Gastroesophageal sphincter (tissue), 4 donors: ENCODE measurements at regions not wholly inside any gene's neighbourhood (a gene's known extent, or its start where the extent isn't known, plus 50 kb on each side); places are given as distances from the start of the nearest gene placed in this dataset.

Source experiments
- ATAC-seq: fragments of 150-250 bp; one replicate; pipeline ENCODE4 v1.9.1; 2016; ENCODE audit warnings: mild to moderate bottlenecking, moderate library complexity
- H3K27ac ChIP-seq, 4 donors: fragments of 200-600 bp; sonication (generic) in 3 of 4; 1 replicate in 3 of 4; 2 replicates in 1 of 4; pipeline ENCODE4 v1.5.1; 2016 to 2019
- H3K27me3 ChIP-seq: fragments of 200-600 bp; sonication (generic); one replicate; pipeline ENCODE4 v1.5.1; 2019
- H3K36me3 ChIP-seq, 2 donors: fragments of 200-600 bp; sonication (generic); one replicate each; pipeline ENCODE4 v1.5.1; 2019; ENCODE audit warnings: control low read depth in 1 of 2
- H3K4me1 ChIP-seq, 3 donors: fragments of 200-600 bp; sonication (generic); 1 replicate in 2 of 3; 2 replicates in 1 of 3; pipeline ENCODE4 v1.5.1; 2016 to 2019; ENCODE audit warnings: control low read depth in 2 of 3
- H3K4me3 ChIP-seq, 2 donors: fragments of 200-600 bp; sonication (generic); one replicate each; pipeline ENCODE4 v1.5.1; 2019; ENCODE audit warnings: mild to moderate bottlenecking in 1 of 2, moderate library complexity in 1 of 2
- H3K9me3 ChIP-seq, 3 donors: fragments of 200-600 bp; sonication (generic); one replicate each; pipeline ENCODE4 v1.5.1; 2017 to 2019; ENCODE audit warnings: control low read depth in 2 of 3
- EP300 ChIP-seq: sonication (generic); formaldehyde crosslinking; IDR thresholded peaks from one replicate; pipeline ENCODE4 v1.6.1; 2017; ENCODE audit warnings: antibody characterized with exemption, mild to moderate bottlenecking
- POLR2A ChIP-seq, 2 donors: fragments of 450-650 bp; IDR thresholded peaks; one replicate each; pipeline ENCODE4 v1.6.1; 2017; ENCODE audit warnings: antibody characterized with exemption in 2 of 2, mild to moderate bottlenecking in 2 of 2, moderate library complexity in 1 of 2
- POLR2AphosphoS5 ChIP-seq: sonication (generic); formaldehyde crosslinking; IDR thresholded peaks from one replicate; pipeline ENCODE4 v1.6.1; 2017; ENCODE audit warnings: antibody characterized with exemption
- WGBS, 2 donors: methylation state at CpG; one replicate each; pipeline ENCODE4 v1.1.5; 2018; ENCODE audit warnings: low coverage in 1 of 2; 5-methylcytosine and 5-hydroxymethylcytosine counted together
- TF ChIP-seq, protein P1 (sequence below), 4 experiments: fragments of 200-600 bp in 2 of 4; fragments of 450-650 bp in 2 of 4; sonication (generic) in 1 of 4; IDR thresholded peaks; one replicate each; pipeline ENCODE4 v1.5.1; 2017 to 2019; ENCODE audit warnings: antibody characterized with exemption in 4 of 4, mild to moderate bottlenecking in 2 of 4, moderate library complexity in 2 of 4

DNA sequence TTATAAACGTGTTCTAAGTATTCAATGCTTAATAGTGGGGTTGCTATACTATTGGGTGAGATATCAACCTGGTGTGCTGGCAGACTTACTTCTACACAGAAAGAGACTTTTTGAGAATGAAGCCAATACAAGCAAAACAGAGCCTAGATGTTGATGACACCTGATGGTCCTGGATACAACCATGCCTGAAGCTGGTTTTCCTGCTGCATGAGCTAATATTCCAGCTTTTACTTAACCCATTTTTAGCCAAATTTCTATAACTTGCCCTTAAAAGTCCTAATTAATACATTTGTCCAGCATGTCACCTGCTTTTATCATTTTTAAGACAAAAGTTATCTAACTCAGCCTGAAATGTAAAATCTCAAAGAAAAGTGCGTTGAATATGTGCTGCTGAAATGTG lies 86.2 kb downstream of the PFDN4 start:
- TF ChIP-seq POLR2A (IDR thresholded peaks at IDR 0.05) = no peak
- TF ChIP-seq, protein P1, sequence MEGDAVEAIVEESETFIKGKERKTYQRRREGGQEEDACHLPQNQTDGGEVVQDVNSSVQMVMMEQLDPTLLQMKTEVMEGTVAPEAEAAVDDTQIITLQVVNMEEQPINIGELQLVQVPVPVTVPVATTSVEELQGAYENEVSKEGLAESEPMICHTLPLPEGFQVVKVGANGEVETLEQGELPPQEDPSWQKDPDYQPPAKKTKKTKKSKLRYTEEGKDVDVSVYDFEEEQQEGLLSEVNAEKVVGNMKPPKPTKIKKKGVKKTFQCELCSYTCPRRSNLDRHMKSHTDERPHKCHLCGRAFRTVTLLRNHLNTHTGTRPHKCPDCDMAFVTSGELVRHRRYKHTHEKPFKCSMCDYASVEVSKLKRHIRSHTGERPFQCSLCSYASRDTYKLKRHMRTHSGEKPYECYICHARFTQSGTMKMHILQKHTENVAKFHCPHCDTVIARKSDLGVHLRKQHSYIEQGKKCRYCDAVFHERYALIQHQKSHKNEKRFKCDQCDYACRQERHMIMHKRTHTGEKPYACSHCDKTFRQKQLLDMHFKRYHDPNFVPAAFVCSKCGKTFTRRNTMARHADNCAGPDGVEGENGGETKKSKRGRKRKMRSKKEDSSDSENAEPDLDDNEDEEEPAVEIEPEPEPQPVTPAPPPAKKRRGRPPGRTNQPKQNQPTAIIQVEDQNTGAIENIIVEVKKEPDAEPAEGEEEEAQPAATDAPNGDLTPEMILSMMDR (IDR thresholded peaks at IDR 0.05) = no peak
- TF ChIP-seq POLR2AphosphoS5 = no peak
- TF ChIP-seq EP300 = no peak
- no peaks in the 10 kb centered on the region for H3K27me3 ChIP-seq
- no peak for ATAC-seq
- no peaks in the 10 kb centered on the region for H3K9me3 ChIP-seq
- WGBS, 2 donors = 43 to 45% methylated on average over 2 of the region's 2 CpGs
- no peaks in the 10 kb centered on the region for H3K36me3 ChIP-seq
- H3K27ac ChIP-seq = no peak overlapping the region
- H3K4me3 ChIP-seq = no peak overlapping the region
- peaks cover 0 to 17% (median 0%) of the 10 kb centered on the region in 3 donors for H3K4me1 ChIP-seq

DNA sequence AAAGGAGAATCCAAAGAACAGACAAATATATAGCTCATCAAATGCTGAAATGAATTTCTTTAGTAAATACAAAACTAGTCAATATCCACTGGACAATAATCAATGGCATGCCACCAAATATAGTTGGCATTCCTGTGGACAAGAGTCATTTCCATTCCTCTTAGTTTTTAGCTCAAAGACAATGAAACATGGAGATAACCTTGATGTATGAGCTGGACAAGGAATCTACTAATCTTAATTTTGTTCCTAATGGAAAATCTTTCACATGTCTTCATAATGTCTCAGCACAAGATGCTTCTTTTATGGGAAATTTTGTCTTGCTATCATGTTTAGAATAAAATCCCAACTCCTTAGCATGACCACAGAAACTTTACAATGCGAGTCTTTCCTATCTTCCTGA lies 87.8 kb downstream of the PFDN4 start:
- TF ChIP-seq, protein P1 (IDR thresholded peaks at IDR 0.05) = no peak
- TF ChIP-seq POLR2A (IDR thresholded peaks at IDR 0.05) (no peak), POLR2AphosphoS5 (no peak), EP300 (no peak)
- H3K27me3 ChIP-seq = no peaks in the 10 kb centered on the region
- H3K4me3 ChIP-seq = no peak overlapping the region
- H3K36me3 ChIP-seq = no peaks in the 10 kb centered on the region
- WGBS, 2 donors = 92 to 100% methylated on average over 1 of the region's 1 CpG
- no peak for ATAC-seq
- no peaks in the 10 kb centered on the region for H3K9me3 ChIP-seq
- H3K27ac ChIP-seq = no peak overlapping the region
- peaks cover 0 to 17% (median 0%) of the 10 kb centered on the region in 3 donors for H3K4me1 ChIP-seq

DNA sequence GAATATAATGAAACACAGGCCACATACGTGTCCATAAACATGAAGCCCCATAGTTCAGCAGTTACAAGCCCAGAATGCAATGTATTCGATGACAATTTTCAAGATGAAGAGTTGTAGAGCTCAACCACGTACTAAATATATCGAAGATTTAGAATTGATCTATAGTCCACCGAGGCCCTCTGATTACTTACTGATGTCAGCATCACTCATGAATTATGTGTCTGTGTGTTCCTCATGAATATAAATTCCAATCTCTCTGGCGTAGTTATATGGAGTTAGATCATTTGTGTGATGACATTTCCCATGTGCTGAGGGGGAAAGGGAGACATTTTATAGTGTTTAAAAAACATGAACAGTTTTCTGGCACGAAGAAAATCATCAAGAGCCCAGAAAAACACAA lies 97.5 kb downstream of the PFDN4 start:
- TF ChIP-seq EP300 = no peak
- TF ChIP-seq POLR2A (IDR thresholded peaks at IDR 0.05) = no peak
- no peak for TF ChIP-seq POLR2AphosphoS5
- TF ChIP-seq, protein P1 (IDR thresholded peaks at IDR 0.05) = no peak
- ATAC-seq = no peak

DNA sequence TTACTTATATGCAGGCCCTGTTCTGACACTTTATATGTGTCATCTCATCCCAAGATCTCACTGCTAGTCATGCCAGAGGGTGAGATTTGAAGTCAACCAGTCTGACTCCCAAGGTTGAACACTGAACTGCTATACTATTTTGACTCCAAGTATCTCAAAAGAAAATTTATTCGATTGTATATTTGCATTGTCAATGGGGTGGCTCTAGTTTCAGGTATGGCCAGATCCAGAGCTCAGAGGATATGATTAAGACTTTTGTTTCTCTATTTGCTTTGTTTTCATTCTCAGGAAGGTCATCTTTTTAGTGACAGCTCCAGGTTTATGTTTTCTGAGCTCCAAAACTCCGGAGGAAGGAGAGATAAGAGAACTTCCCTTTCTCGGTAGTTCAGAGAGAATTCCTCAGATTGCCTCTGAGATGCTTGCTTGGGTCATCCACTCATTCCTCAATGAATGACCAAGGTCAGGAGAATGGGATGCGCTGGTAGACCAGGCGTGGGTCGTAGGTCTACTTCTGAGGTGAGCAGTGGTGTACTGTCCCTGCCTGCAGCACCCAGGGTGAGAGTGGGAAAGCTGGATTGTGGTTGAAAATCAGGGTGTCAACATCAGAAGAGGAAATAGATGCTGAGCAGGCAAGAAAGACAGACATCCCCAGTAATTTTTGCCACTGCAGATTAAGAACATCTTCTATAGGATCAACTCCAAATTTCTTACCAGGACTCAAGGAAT lies 99.3 kb downstream of the PFDN4 start:
- 83 to 84% methylated on average over 5 to 6 of the region's 6 CpGs for WGBS, 2 donors
- no peak overlapping the region for H3K27ac ChIP-seq
- H3K4me1 ChIP-seq = no peaks in the 10 kb centered on the region
- no peak for ATAC-seq
- TF ChIP-seq EP300 = no peak
- no peak for TF ChIP-seq POLR2AphosphoS5
- no peak for TF ChIP-seq POLR2A (IDR thresholded peaks at IDR 0.05)
- TF ChIP-seq, protein P1 (IDR thresholded peaks at IDR 0.05) = no peak
- H3K4me3 ChIP-seq = no peak overlapping the region
- H3K9me3 ChIP-seq = no peaks in the 10 kb centered on the region
- H3K36me3 ChIP-seq = no peaks in the 10 kb centered on the region
- H3K27me3 ChIP-seq = no peaks in the 10 kb centered on the region

More for the DNA sequence above, 97.5 kb downstream of the PFDN4 start:
- Histone ChIP-seq H3K27ac (no peak overlapping the region), H3K4me3 (no peak overlapping the region), H3K4me1 (no peaks in the 10 kb centered on the region), H3K36me3 (no peaks in the 10 kb centered on the region), H3K27me3 (no peaks in the 10 kb centered on the region), H3K9me3 (no peaks in the 10 kb centered on the region)
- WGBS, 2 donors = 50 to 57% methylated on average over 7 of the region's 7 CpGs

DNA sequence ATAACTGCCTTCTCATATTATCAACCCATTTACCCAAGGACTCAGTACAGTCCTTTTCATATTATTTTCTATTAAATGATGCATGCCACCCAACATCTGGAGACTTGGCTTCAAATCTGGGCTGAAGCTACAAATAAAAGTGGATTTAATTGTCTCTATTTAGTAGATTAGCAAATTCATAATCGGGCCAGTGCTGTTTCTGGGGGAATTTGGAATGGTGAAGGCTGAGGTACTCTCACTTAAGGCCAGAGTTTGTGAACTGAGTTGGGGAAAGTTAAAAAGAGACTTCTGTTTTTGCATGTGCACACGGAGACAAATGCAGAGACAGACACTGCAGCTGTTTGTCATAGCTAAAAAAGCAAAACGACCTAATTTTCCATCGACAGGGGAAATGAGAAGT lies 100.9 kb downstream of the PFDN4 start:
- Histone ChIP-seq H3K4me3 (no peak overlapping the region), H3K36me3 (no peaks in the 10 kb centered on the region), H3K9me3 (no peaks in the 10 kb centered on the region), H3K27me3 (no peaks in the 10 kb centered on the region), H3K4me1 (no peaks in the 10 kb centered on the region), H3K27ac (no peak overlapping the region)
- ATAC-seq = no peak
- TF ChIP-seq POLR2A (IDR thresholded peaks at IDR 0.05) = no peak
- TF ChIP-seq POLR2AphosphoS5 = no peak
- no peak for TF ChIP-seq EP300
- TF ChIP-seq, protein P1 (IDR thresholded peaks at IDR 0.05) = no peak
- 50 to 53% methylated on average over 4 of the region's 4 CpGs for WGBS, 2 donors
